CD4-positive, alpha-beta memory T cell (primary cell): ENCODE measurements at regions not wholly inside any gene's neighbourhood (a gene's known extent, or its start where the extent isn't known, plus 50 kb on each side); places are given as distances from the start of the nearest gene placed in this dataset.

Experiments used
- CTCF ChIA-PET: fragments of 350-600 bp; sonication (Branson Sonifier 250); formaldehyde crosslinking; loops from one replicate; lab custom pipeline; 2021; ENCODE audit warnings: inconsistent platforms; ENCODE audit not compliant: partially characterized antibody; lab: Charles Lee
- POLR2A ChIA-PET: fragments of 350-600 bp; sonication (Branson Sonifier 250); formaldehyde crosslinking; loops from one replicate; lab custom pipeline; 2021; ENCODE audit not compliant: partially characterized antibody; lab: Charles Lee
- DNase-seq, 5 donors: peaks; one replicate each; pipeline versions ENCODE4 v3.0.0 to v3.0.0-alpha.2; 2020 to 2022; ENCODE audit warnings: mixed read lengths in 1 of 5
- H3K27ac ChIP-seq: one replicate; pipeline ENCODE4 v1.7.0; 2013; ENCODE audit warnings: low read depth, low read length
- H3K27me3 ChIP-seq: 2 replicates; pipeline ENCODE4 v1.7.0; 2013; ENCODE audit warnings: mild to moderate bottlenecking, low read length, moderate library complexity; ENCODE audit not compliant: insufficient read depth
- H3K36me3 ChIP-seq: 2 replicates; pipeline ENCODE4 v1.7.0; 2013; ENCODE audit warnings: mild to moderate bottlenecking, low read length, moderate library complexity; ENCODE audit not compliant: insufficient read depth
- H3K4me1 ChIP-seq: 2 replicates; pipeline ENCODE4 v1.7.0; 2013; ENCODE audit warnings: mild to moderate bottlenecking, low read length, moderate library complexity; ENCODE audit not compliant: insufficient read depth
- H3K4me3 ChIP-seq, 2 donors: one replicate each; pipeline ENCODE4 v1.7.0; 2013; ENCODE audit warnings: low read length in 2 of 2, mild to moderate bottlenecking in 1 of 2
- H3K9me3 ChIP-seq, 2 donors: one replicate each; pipeline ENCODE4 v1.7.0; 2013; ENCODE audit warnings: low read length in 2 of 2, control low read depth in 1 of 2; ENCODE audit not compliant: control insufficient read depth in 1 of 2
- H3K27ac Mint-ChIP-seq, 7 donors: one replicate each; pipeline ENCODE4 v1.8.0; 2020 to 2021; ENCODE audit warnings: mixed read lengths in 7 of 7, mild to moderate bottlenecking in 6 of 7, inconsistent platforms in 3 of 7, moderate library complexity in 3 of 7
- H3K27me3 Mint-ChIP-seq, 2 donors: one replicate each; pipeline ENCODE4 v1.8.0; 2020 to 2021; ENCODE audit warnings: mixed read lengths in 2 of 2
- H3K36me3 Mint-ChIP-seq, 2 donors: one replicate each; pipeline ENCODE4 v1.8.0; 2020 to 2021; ENCODE audit warnings: mixed read lengths in 2 of 2, inconsistent platforms in 1 of 2, mild to moderate bottlenecking in 1 of 2
- H3K4me1 Mint-ChIP-seq, 4 donors: one replicate each; pipeline ENCODE4 v1.8.0; 2020 to 2021; ENCODE audit warnings: mixed read lengths in 4 of 4, mild to moderate bottlenecking in 1 of 4
- H3K4me3 Mint-ChIP-seq, 8 donors: one replicate each; pipeline ENCODE4 v1.8.0; 2020 to 2021; ENCODE audit warnings: mixed read lengths in 8 of 8, mild to moderate bottlenecking in 7 of 8, moderate library complexity in 6 of 8, inconsistent platforms in 3 of 8
- H3K9me3 Mint-ChIP-seq, 8 donors: one replicate each; pipeline ENCODE4 v1.8.0; 2020 to 2021; ENCODE audit warnings: mixed read lengths in 8 of 8, mild to moderate bottlenecking in 5 of 8, inconsistent platforms in 3 of 8, moderate library complexity in 1 of 8
- intact Hi-C: fragments of 100-400 bp; cut with micrococcal nuclease; formaldehyde crosslinking; loops from one replicate; pipeline ENCODE4 v1.15.1; 2023

DNA sequence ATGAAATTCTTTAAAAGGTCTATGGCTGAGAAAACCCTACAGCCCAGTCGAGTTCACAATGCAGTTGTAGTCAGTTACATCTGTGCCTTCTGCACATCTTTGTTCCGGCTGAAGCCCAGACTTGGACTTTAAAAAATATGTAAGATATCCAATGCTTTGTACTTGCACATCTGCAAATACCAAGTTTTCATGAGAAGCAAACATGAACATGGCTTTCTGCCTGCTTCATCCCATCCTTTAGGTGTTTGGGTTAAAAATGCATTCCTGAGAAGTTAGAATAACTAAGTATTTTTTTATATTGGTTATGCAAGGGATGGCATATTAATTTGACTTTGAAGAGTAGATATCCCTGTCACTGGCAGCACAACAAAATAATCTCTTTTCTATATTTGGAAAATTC lies 528.4 kb downstream of the METTL15 start:
- H3K4me3 ChIP-seq: no peak overlapping the region
- Mint-ChIP-seq H3K4me1 (no peaks in the 10 kb centered on the region), H3K36me3 (no peaks in the 10 kb centered on the region), H3K27me3 (no peaks in the 10 kb centered on the region), H3K4me3 (no peak overlapping the region), H3K9me3 (peaks cover 0 to 11% (median 0%) of the 10 kb centered on the region in 8 donors), H3K27ac (no peak overlapping the region)
- H3K4me1 ChIP-seq: no peaks in the 10 kb centered on the region
- no peaks in the 10 kb centered on the region for H3K27me3 ChIP-seq
- no peak for DNase-seq
- H3K27ac ChIP-seq: no peak overlapping the region
- intact Hi-C loops: no loop called here
- H3K36me3 ChIP-seq: no peaks in the 10 kb centered on the region
- POLR2A ChIA-PET: no interaction called here
- CTCF ChIA-PET: no interaction called here
- no peaks in the 10 kb centered on the region for H3K9me3 ChIP-seq

DNA sequence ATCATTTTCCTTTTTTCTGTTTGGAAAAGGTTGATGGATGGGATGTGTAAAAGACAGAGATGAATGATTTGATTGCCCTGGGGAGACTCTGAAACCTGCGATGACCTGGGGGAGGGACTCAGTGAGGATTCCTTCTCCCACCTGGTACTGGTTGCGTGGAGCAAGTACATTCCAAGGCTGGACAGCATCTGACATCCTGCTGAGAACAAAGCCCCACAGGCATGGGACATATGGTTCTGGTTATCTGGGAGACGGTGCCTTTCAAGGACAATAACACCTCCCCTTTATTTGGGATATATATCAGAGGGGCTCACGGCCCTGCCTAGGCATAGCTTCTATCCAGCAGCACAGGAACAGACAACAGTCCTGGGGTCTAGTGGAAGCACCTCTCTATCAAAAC lies 527.8 kb downstream of the METTL15 start:
- Mint-ChIP-seq H3K4me3 (no peak overlapping the region), H3K36me3 (no peaks in the 10 kb centered on the region), H3K4me1 (no peaks in the 10 kb centered on the region), H3K9me3 (peaks cover 0 to 11% (median 0%) of the 10 kb centered on the region in 8 donors), H3K27ac (no peak overlapping the region), H3K27me3 (no peaks in the 10 kb centered on the region)
- Histone ChIP-seq H3K4me3 (no peak overlapping the region), H3K4me1 (no peaks in the 10 kb centered on the region), H3K27ac (no peak overlapping the region), H3K36me3 (no peaks in the 10 kb centered on the region), H3K27me3 (no peaks in the 10 kb centered on the region), H3K9me3 (no peaks in the 10 kb centered on the region)
- ChIA-PET CTCF (no interaction called here), POLR2A (no interaction called here)
- DNase-seq: no peak
- intact Hi-C loops: no loop called here

DNA sequence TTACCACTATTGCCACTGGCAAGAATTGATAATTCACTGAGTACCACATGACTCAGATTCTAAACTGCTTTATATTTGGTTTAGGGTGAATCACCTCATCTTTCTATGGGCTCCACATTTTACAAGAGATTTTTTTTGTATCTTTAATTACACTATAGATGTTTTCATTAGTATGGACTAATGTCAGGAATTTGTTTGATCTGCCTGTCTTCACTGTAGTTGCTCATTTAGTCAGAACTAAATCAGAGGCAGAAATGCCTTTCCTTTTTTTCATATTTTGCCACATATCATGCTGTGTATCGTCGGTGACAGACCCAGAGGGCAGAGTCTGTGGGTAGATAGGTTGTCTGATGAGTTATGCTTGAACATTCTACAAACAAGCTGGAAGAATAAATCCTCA lies 524.1 kb downstream of the METTL15 start:
- H3K9me3 ChIP-seq: no peaks in the 10 kb centered on the region

DNA sequence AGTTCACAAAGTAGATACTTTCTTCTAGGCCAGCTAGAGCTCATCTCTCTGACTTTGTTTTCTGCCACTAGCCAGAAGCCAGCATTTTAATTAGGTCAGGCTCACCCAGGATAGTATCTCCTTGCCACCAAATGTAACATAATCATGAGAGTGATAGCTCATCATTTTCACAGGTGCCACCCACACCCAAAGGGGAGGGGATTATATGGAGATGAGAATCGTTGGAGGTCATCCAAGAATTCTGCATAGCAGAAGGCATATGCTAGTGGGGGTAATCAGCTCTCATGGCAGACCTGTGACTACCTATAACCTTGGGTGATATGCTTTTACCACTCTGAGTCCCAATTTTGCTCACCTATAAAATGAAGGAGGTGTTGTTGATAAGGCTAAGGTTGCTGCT lies 523.0 kb downstream of the METTL15 start:
- POLR2A ChIA-PET: no interaction called here
- Histone ChIP-seq H3K36me3 (no peaks in the 10 kb centered on the region), H3K4me3 (no peak overlapping the region), H3K4me1 (no peaks in the 10 kb centered on the region), H3K27me3 (no peaks in the 10 kb centered on the region), H3K9me3 (no peaks in the 10 kb centered on the region), H3K27ac (no peak overlapping the region)
- DNase-seq: no peak
- intact Hi-C loops: no loop called here
- Mint-ChIP-seq H3K27ac (no peak overlapping the region), H3K36me3 (no peaks in the 10 kb centered on the region), H3K9me3 (peaks cover 0 to 3% (median 0%) of the 10 kb centered on the region in 8 donors), H3K27me3 (no peaks in the 10 kb centered on the region), H3K4me3 (no peak overlapping the region), H3K4me1 (no peaks in the 10 kb centered on the region)
- CTCF ChIA-PET: no interaction called here

More for the DNA sequence above, 524.1 kb downstream of the METTL15 start:
- Mint-ChIP-seq H3K27me3 (no peaks in the 10 kb centered on the region), H3K4me3 (no peak overlapping the region), H3K36me3 (no peaks in the 10 kb centered on the region), H3K27ac (no peak overlapping the region), H3K9me3 (peaks cover 0 to 3% (median 0%) of the 10 kb centered on the region in 8 donors), H3K4me1 (no peaks in the 10 kb centered on the region)
- intact Hi-C loops: no loop called here
- H3K27ac ChIP-seq: no peak overlapping the region
- CTCF ChIA-PET: no interaction called here
- POLR2A ChIA-PET: no interaction called here
- H3K4me1 ChIP-seq: no peaks in the 10 kb centered on the region
- no peak for DNase-seq
- H3K4me3 ChIP-seq: no peak overlapping the region
- no peaks in the 10 kb centered on the region for H3K27me3 ChIP-seq
- no peaks in the 10 kb centered on the region for H3K36me3 ChIP-seq

DNA sequence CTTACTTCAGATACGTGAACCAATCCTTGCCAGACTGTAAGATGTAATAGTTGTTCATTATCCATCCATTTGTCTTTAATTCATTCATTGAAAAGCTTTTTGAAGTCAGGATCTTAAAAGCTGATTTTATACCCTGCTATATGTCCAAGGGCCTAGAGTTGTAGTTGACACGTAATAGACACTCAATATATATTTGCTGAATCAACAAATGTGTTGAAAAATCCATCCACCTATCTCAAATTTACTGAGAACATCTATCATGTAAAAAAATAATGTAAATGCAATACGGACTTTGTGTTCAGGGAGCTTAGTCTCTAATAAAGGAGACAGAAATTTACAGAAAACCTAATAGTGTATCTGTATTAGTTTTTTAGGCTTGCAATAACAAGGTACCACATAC lies 521.0 kb downstream of the METTL15 start:
- peaks cover 0 to 2% (median 0%) of the 10 kb centered on the region in 8 donors for H3K9me3 Mint-ChIP-seq
- no peak overlapping the region for H3K4me3 Mint-ChIP-seq
- POLR2A ChIA-PET: no interaction called here

DNA sequence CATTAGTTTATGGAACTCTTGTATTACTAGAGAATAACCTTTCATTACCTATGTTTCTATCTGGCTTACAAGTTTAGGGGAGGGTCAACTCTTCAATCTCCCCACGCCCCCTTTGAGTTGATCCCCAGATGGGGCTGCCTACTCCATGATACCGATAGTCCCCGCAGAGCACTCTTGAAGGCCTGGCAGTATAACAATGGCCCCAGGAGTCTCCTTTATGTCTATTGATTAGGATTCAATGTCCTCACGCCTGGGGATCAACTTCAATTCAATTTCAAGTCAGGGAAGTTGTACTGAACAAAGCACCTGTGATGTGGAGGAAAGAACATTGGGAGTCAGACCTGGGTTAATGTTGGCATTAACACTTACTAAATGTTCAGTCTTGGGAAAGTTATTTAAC lies 520.2 kb downstream of the METTL15 start:
- Mint-ChIP-seq H3K27me3 (no peaks in the 10 kb centered on the region), H3K9me3 (peaks cover 0 to 2% (median 0%) of the 10 kb centered on the region in 8 donors), H3K36me3 (no peaks in the 10 kb centered on the region), H3K27ac (no peak overlapping the region), H3K4me1 (no peaks in the 10 kb centered on the region), H3K4me3 (no peak overlapping the region)
- Histone ChIP-seq H3K36me3 (no peaks in the 10 kb centered on the region), H3K4me1 (no peaks in the 10 kb centered on the region), H3K9me3 (no peaks in the 10 kb centered on the region), H3K4me3 (no peak overlapping the region), H3K27ac (no peak overlapping the region), H3K27me3 (no peaks in the 10 kb centered on the region)
- ChIA-PET POLR2A (no interaction called here), CTCF (no interaction called here)
- no peak for DNase-seq
- intact Hi-C loops: no loop called here

More for the DNA sequence above, 521.0 kb downstream of the METTL15 start:
- no peaks in the 10 kb centered on the region for H3K4me1 Mint-ChIP-seq
- no peak overlapping the region for H3K4me3 ChIP-seq
- no peak overlapping the region for H3K27ac ChIP-seq
- intact Hi-C loops: no loop called here
- H3K36me3 ChIP-seq: no peaks in the 10 kb centered on the region
- no peaks in the 10 kb centered on the region for H3K27me3 ChIP-seq
- no peaks in the 10 kb centered on the region for H3K27me3 Mint-ChIP-seq
- no peaks in the 10 kb centered on the region for H3K36me3 Mint-ChIP-seq
- H3K27ac Mint-ChIP-seq: no peak overlapping the region
- no peaks in the 10 kb centered on the region for H3K9me3 ChIP-seq
- no peaks in the 10 kb centered on the region for H3K4me1 ChIP-seq
- CTCF ChIA-PET: no interaction called here
- no peak for DNase-seq

DNA sequence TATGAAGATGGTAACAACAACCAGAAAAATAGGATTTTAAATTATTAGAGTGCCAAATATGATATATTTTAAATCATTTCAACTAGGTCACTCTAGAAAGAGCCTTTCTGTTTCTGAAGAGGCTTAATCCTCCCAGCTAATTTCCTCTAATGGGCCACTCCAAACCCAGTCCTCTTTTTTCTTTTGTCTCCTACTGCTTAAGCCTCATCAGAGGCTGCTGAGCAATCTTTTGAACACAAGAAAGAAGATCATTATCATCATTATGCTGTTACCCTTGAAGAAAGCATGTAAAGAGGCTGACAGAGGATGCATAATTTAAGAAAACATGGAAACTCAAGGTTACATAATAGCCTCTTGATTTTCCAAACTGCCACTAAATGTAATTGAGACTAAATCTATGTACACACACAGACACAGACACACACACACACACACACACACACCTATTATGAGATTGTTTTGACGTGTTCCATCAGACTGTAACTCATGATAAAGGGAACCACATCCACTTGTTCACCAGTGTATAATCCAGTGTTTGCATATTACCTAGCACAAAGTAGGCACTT lies 519.6 kb downstream of the METTL15 start:
- POLR2A ChIA-PET: no interaction called here
- H3K27me3 Mint-ChIP-seq: no peaks in the 10 kb centered on the region
- intact Hi-C loops: no loop called here

More for the DNA sequence above, 519.6 kb downstream of the METTL15 start:
- Histone ChIP-seq H3K27ac (no peak overlapping the region), H3K36me3 (no peaks in the 10 kb centered on the region), H3K27me3 (no peaks in the 10 kb centered on the region), H3K4me3 (no peak overlapping the region), H3K4me1 (no peaks in the 10 kb centered on the region), H3K9me3 (no peaks in the 10 kb centered on the region)
- H3K9me3 Mint-ChIP-seq: peaks cover 0 to 4% (median under 1%) of the 10 kb centered on the region in 8 donors
- H3K4me1 Mint-ChIP-seq: no peaks in the 10 kb centered on the region
- H3K36me3 Mint-ChIP-seq: no peaks in the 10 kb centered on the region
- CTCF ChIA-PET: interaction anchor here (0.6 kb wide), 1 partner anchor 1109 kb away, joined by 3 read pairs; no protein-coding TSS in a partner anchor
- DNase-seq: no peak
- H3K27ac Mint-ChIP-seq: no peak overlapping the region
- no peak overlapping the region for H3K4me3 Mint-ChIP-seq
